K562 (cell line): ENCODE measurements at regions not wholly inside any gene's neighbourhood (a gene's known extent, or its start where the extent isn't known, plus 50 kb on each side); places are given as distances from the start of the nearest gene placed in this dataset.

Experiments used
- ATAC-seq: fragments of 200-7000 bp; cut with Tn5 transposase; 3 replicates; pipeline ENCODE4 v1.9.1; 2020; ENCODE audit warnings: moderate library complexity
- BruUV-seq: library from RNA; stranded (reverse); fragments of 400-500 nt; replicated peaks from 2 replicates; lab custom pipeline; 2021; lab: Mats Ljungman, UMichigan
- CTCF ChIA-PET: fragments of 300-600 bp; formaldehyde crosslinking; extraction: SDS; loops from one replicate; lab custom pipeline; 2021; ENCODE audit warnings: low intra/inter-chr PET ratio; lab: Yijun Ruan, JAX
- POLR2A ChIA-PET: fragments of 300-600, 350-650 bp; sonication (Branson Sonifier 250); formaldehyde crosslinking; extraction: SDS; loops from one replicate; lab custom pipeline; 2021; ENCODE audit warnings: antibody characterized with exemption, inconsistent platforms; lab: Yijun Ruan, JAX
- DNase-seq, 4 experiments: peaks; one replicate each; pipeline versions ENCODE4 v3.0.0 to v3.0.0-alpha.2; 2011 to 2018; ENCODE audit warnings: low spot score in 3 of 4, mixed read lengths in 3 of 4; ENCODE audit errors: extremely low read depth in 1 of 4
- FAIRE-seq: peaks from 2 replicates; lab custom pipeline; 2011; peaks lifted over from hg19 to GRCh38; lab: Jason Lieb, UNC
- H2AFZ ChIP-seq: 2 replicates; pipeline ENCODE4 v1.6.0; 2011; ENCODE audit warnings: low read depth, low read length, control low read depth, inconsistent platforms
- H3K27ac ChIP-seq: fragments of 200-600 bp; 3 replicates; pipeline ENCODE4 v1.8.0; 2011; ENCODE audit warnings: low read depth, mild to moderate bottlenecking, control low read depth, inconsistent platforms, low read length, moderate library complexity, mixed read lengths; ENCODE audit errors: extremely low read depth
- H3K27me3 ChIP-seq, 2 experiments: fragments of 300-600 bp in 1 of 2; 2 replicates in 1 of 2; 3 replicates in 1 of 2; pipeline versions ENCODE4 v1.6.0 to v1.8.0; 2011; ENCODE audit warnings: inconsistent platforms in 2 of 2, low read length in 2 of 2, mild to moderate bottlenecking in 1 of 2, mixed read lengths in 1 of 2, moderate library complexity in 1 of 2; ENCODE audit not compliant: control insufficient read depth in 2 of 2, insufficient read depth in 2 of 2
- H3K36me3 ChIP-seq: fragments of 300-600 bp; 3 replicates; pipeline ENCODE4 v1.8.0; 2011; ENCODE audit warnings: mild to moderate bottlenecking, low read length, inconsistent platforms; ENCODE audit not compliant: control insufficient read depth, insufficient read depth
- H3K4me1 ChIP-seq, 2 experiments: fragments of 200-600 bp in 1 of 2; replicated peaks in 1 of 2; 2 replicates in 1 of 2; 3 replicates in 1 of 2; pipeline versions ENCODE4 v1.5.1 to v1.8.0; 2011; ENCODE audit warnings: inconsistent platforms in 2 of 2, low read length in 2 of 2, mild to moderate bottlenecking in 1 of 2, mixed read lengths in 1 of 2, moderate library complexity in 1 of 2; ENCODE audit not compliant: control insufficient read depth in 2 of 2, insufficient read depth in 2 of 2
- H3K4me2 ChIP-seq: 2 replicates; pipeline ENCODE4 v1.6.1; 2011; ENCODE audit warnings: low read length, control low read depth, inconsistent platforms, mixed read lengths; ENCODE audit not compliant: insufficient read depth
- H3K4me3 ChIP-seq: fragments of 200-600 bp; sonication (generic), shearing (Covaris generic); 2 replicates; pipeline ENCODE4 v1.5.1; 2016; ENCODE audit warnings: control low read depth, inconsistent platforms
- H3K79me2 ChIP-seq: fragments of 200-600 bp; 3 replicates; pipeline ENCODE4 v1.8.0; 2011; ENCODE audit warnings: low read length, inconsistent platforms; ENCODE audit not compliant: control insufficient read depth, insufficient read depth
- H3K9ac ChIP-seq, 2 experiments: 2 replicates each; pipeline versions ENCODE4 v1.6.0 to v1.6.1; 2011; ENCODE audit warnings: low read depth in 2 of 2, low read length in 2 of 2, control low read depth in 1 of 2, inconsistent platforms in 1 of 2, mild to moderate bottlenecking in 1 of 2, mixed read lengths in 1 of 2; ENCODE audit not compliant: insufficient read depth in 1 of 2
- H3K9me1 ChIP-seq: one replicate; pipeline ENCODE4 v1.6.0; 2011; ENCODE audit warnings: inconsistent platforms, mild to moderate bottlenecking, low read length, moderate library complexity; ENCODE audit not compliant: control insufficient read depth, insufficient read depth
- H3K9me3 ChIP-seq: replicated peaks from 2 replicates; pipeline ENCODE4 v1.5.1; 2011; ENCODE audit warnings: low read depth, low read length, inconsistent platforms; ENCODE audit not compliant: control insufficient read depth, insufficient read depth
- H4K20me1 ChIP-seq: replicated peaks from 2 replicates; pipeline ENCODE4 v1.6.1; 2011; ENCODE audit warnings: low read length, inconsistent platforms, mixed read lengths; ENCODE audit not compliant: control insufficient read depth, insufficient read depth
- ADNP ChIP-seq: fragments of 200-800 bp; sonication (Bioruptor generic); IDR thresholded peaks from 2 replicates; pipeline ENCODE4 v1.6.1; 2016; ENCODE audit warnings: missing genetic modification characterization, missing compliant biosample characterization
- ARHGAP35 ChIP-seq: fragments of 450-650 bp; IDR thresholded peaks from 2 replicates; pipeline ENCODE4 v1.6.1; 2018; ENCODE audit not compliant: partially characterized antibody
- CEBPG ChIP-seq, 3 experiments: fragments of 200-800 bp in 1 of 3; sonication (Bioruptor generic) in 1 of 3; sonication (generic) in 1 of 3; formaldehyde crosslinking in 1 of 3; IDR thresholded peaks in 2 of 3; conservative IDR thresholded peaks in 1 of 3; 2 replicates each; pipeline versions ENCODE4 v1.6.1 to v1.8.0; 2016 to 2022; ENCODE audit warnings: missing compliant biosample characterization in 2 of 3, missing genetic modification characterization in 2 of 3, mild to moderate bottlenecking in 1 of 3, missing genetic modification reagents in 1 of 3
- CTCF ChIP-seq, 3 experiments: IDR thresholded peaks in 2 of 3; conservative IDR thresholded peaks in 1 of 3; 2 replicates each; pipeline ENCODE4 v1.5.1; 2011 to 2012; ENCODE audit warnings: low read length in 3 of 3, mild to moderate bottlenecking in 3 of 3, control low read depth in 2 of 3, improper control_type of control experiment in 1 of 3, inconsistent platforms in 1 of 3, low read depth in 1 of 3, mixed read lengths in 1 of 3, moderate library complexity in 1 of 3; ENCODE audit not compliant: insufficient read depth in 2 of 3
- E4F1 ChIP-seq: fragments of 250-450 bp; sonication (Bioruptor Pico); IDR thresholded peaks from 2 replicates; pipeline ENCODE4 v1.5.0; 2021; ENCODE audit warnings: mild to moderate bottlenecking, borderline replicate concordance
- FOSL1 ChIP-seq: fragments of 200-800 bp; sonication (Bioruptor generic); conservative IDR thresholded peaks from 2 replicates; pipeline ENCODE4 v1.6.1; 2016; ENCODE audit warnings: missing genetic modification characterization, missing compliant biosample characterization
- FOXJ3 ChIP-seq: sonication (generic); formaldehyde crosslinking; IDR thresholded peaks from 2 replicates; pipeline ENCODE4 v1.4.0; 2020; ENCODE audit warnings: mild to moderate bottlenecking, missing genetic modification reagents
- HMGN3 ChIP-seq: IDR thresholded peaks from 2 replicates; pipeline ENCODE4 v1.6.1; 2011; ENCODE audit warnings: borderline replicate concordance, low read depth, mild to moderate bottlenecking, mixed read lengths, low read length; ENCODE audit not compliant: insufficient read length; ENCODE audit errors: extremely low read depth
- MAFG ChIP-seq: fragments of 450-650 bp; conservative IDR thresholded peaks from 2 replicates; pipeline ENCODE4 v1.6.1; 2016; ENCODE audit warnings: missing genetic modification characterization, missing compliant biosample characterization
- NR3C1 ChIP-seq: sonication (generic); formaldehyde crosslinking; IDR thresholded peaks from 2 replicates; pipeline ENCODE4 v1.8.1; 2022; ENCODE audit warnings: missing genetic modification reagents
- POLR3G ChIP-seq: IDR thresholded peaks from 2 replicates; pipeline ENCODE4 v1.6.1; 2011; ENCODE audit not compliant: insufficient read length, insufficient replicate concordance; ENCODE audit errors: extremely low read depth
- SP2 ChIP-seq: IDR thresholded peaks from 2 replicates; pipeline ENCODE4 v1.6.1; 2011; ENCODE audit warnings: mild to moderate bottlenecking, low read depth, low read length, moderate library complexity; ENCODE audit not compliant: poor library complexity, severe bottlenecking; ENCODE audit errors: extremely low read depth
- TRIM24 ChIP-seq, 2 experiments: fragments of 450-650 bp; IDR thresholded peaks; 2 replicates each; pipeline ENCODE4 v1.6.1; 2016
- YBX1 ChIP-seq: fragments of 450-650 bp; IDR thresholded peaks from 2 replicates; pipeline ENCODE4 v1.7.1; 2016; ENCODE audit warnings: mild to moderate bottlenecking
- WGBS: fragments of 100-300 bp; shearing (Covaris generic); methylation state at CpG from one replicate; pipeline ENCODE4 v1.1.6; 2016; ENCODE audit warnings: low coverage, mixed read lengths; ENCODE audit not compliant: insufficient coverage; ENCODE audit errors: missing lambda C conversion rate; 5-methylcytosine and 5-hydroxymethylcytosine counted together
- in situ Hi-C: fragments of 300-500 bp; cut with MboI; formaldehyde crosslinking; loops from 4 replicates; pipeline ENCODE4 v1.15.0; 2018; ENCODE audit warnings: inconsistent platforms, mixed read lengths
- intact Hi-C: fragments of 100-400 bp; cut with micrococcal nuclease; formaldehyde crosslinking; loops from 2 replicates; pipeline ENCODE4 v1.14.2; 2022
- TF ChIP-seq, protein P1 (sequence below): sonication (generic); formaldehyde crosslinking; IDR thresholded peaks from 2 replicates; pipeline ENCODE4 v1.8.0; 2022; ENCODE audit warnings: missing genetic modification reagents, mild to moderate bottlenecking, borderline replicate concordance
- TF ChIP-seq, protein P2 (sequence below): IDR thresholded peaks from 2 replicates; pipeline ENCODE4 v1.6.1; 2016; ENCODE audit warnings: missing genetic modification characterization, missing compliant biosample characterization

DNA sequence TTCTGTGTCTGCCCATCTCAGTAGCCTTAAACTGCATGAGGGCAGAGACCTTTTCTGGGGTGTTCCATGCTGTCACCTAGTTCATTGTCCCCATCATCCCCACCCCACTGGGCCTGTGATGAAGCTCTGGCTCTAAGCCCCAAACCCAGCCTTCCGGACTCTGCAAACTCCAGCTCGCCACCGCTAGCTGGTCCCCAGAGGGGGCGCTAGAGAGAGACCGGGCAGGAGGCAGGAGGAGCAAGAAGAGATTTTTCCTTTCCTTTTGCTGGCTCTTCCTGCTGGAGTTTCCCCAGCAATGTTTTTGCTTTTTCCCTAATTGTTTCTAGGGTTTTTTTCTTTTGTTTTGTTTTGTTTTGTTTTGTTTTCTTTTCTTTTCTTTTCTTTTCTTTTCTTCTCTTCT is 234.4 kb downstream of the TEX36 start:
- CTCF ChIA-PET = no interaction called here
- TF ChIP-seq E4F1 (CRISPR knock-in tag) = no peak
- TF ChIP-seq, protein P1, sequence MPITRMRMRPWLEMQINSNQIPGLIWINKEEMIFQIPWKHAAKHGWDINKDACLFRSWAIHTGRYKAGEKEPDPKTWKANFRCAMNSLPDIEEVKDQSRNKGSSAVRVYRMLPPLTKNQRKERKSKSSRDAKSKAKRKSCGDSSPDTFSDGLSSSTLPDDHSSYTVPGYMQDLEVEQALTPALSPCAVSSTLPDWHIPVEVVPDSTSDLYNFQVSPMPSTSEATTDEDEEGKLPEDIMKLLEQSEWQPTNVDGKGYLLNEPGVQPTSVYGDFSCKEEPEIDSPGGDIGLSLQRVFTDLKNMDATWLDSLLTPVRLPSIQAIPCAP (CRISPR knock-in tag) = no peak
- TF ChIP-seq, protein P2, sequence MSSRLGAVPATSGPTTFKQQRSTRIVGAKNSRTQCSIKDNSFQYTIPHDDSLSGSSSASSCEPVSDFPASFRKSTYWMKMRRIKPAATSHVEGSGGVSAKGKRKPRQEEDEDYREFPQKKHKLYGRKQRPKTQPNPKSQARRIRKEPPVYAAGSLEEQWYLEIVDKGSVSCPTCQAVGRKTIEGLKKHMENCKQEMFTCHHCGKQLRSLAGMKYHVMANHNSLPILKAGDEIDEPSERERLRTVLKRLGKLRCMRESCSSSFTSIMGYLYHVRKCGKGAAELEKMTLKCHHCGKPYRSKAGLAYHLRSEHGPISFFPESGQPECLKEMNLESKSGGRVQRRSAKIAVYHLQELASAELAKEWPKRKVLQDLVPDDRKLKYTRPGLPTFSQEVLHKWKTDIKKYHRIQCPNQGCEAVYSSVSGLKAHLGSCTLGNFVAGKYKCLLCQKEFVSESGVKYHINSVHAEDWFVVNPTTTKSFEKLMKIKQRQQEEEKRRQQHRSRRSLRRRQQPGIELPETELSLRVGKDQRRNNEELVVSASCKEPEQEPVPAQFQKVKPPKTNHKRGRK = peak; percentile 47; the same call in 1 of the 2 replicates
- TF ChIP-seq ADNP (tag) = no peak
- TF ChIP-seq CEBPG (CRISPR knock-in tag; IDR thresholded peaks at IDR 0.05) = no peak
- TF ChIP-seq CEBPG (tag; conservative IDR thresholded peaks at IDR 0.05 in 1 of 2, IDR thresholded peaks at IDR 0.05 in 1 of 2) = no peak
- no peak for TF ChIP-seq FOXJ3 (CRISPR knock-in tag)
- TF ChIP-seq CTCF (IDR thresholded peaks at IDR 0.05 in 2 of 3, conservative IDR thresholded peaks at IDR 0.05 in 1 of 3; ENCODE audit: insufficient read depth in 2 of 3, low read depth in 1 of 3, low read length in 3 of 3) = peak; percentile 61 to 78 (median 72)
- no peak for TF ChIP-seq NR3C1 (CRISPR knock-in tag)
- no peak for TF ChIP-seq FOSL1
- no peak for TF ChIP-seq YBX1
- no peak for TF ChIP-seq MAFG
- no peak for TF ChIP-seq SP2
- TF ChIP-seq POLR3G = no peak
- TF ChIP-seq ARHGAP35 = no peak
- TF ChIP-seq TRIM24 (IDR thresholded peaks at IDR 0.05) = no peak
- no peak for TF ChIP-seq HMGN3

More for the DNA sequence above, 234.4 kb downstream of the TEX36 start:
- no peaks in the 10 kb centered on the region for H3K79me2 ChIP-seq
- H3K9ac ChIP-seq = no peak overlapping the region
- no peaks in the 10 kb centered on the region for H3K36me3 ChIP-seq
- in situ Hi-C loops (no loop called here), intact Hi-C loops (no loop called here)
- ATAC-seq (peak; percentile 92), DNase-seq (peak; percentile 50 to 57 (median 56)), FAIRE-seq (peak; percentile 19)
- no peaks in the 10 kb centered on the region; the same call in 1 of the 2 replicates for H4K20me1 ChIP-seq
- no peak overlapping the region for H2AFZ ChIP-seq
- 0% methylated on average over 1 of the region's 5 CpGs for WGBS
- POLR2A ChIA-PET = interaction anchor here (0.6 to 0.8 kb wide), 2 partner anchors 23 to 26 kb away, joined by 4 read pairs; no protein-coding TSS in a partner anchor
- no TSS peak for BruUV-seq
- H3K27ac ChIP-seq = no peak overlapping the region
- H3K4me2 ChIP-seq = no peak overlapping the region
- H3K9me3 ChIP-seq = no peaks in the 10 kb centered on the region
- no peaks in the 10 kb centered on the region for H3K9me1 ChIP-seq
- H3K27me3 ChIP-seq = peaks cover 0 to 24% of the 10 kb centered on the region in 2 experiments; a peak in 3 of 5 replicates
- H3K4me3 ChIP-seq = no peak overlapping the region
- H3K4me1 ChIP-seq = no peaks in the 10 kb centered on the region
